HG03520 (cell line): ENCODE measurements at regions not wholly inside any gene's neighbourhood (a gene's known extent, or its start where the extent isn't known, plus 50 kb on each side); places are given as distances from the start of the nearest gene placed in this dataset.

Experiments
- ATAC-seq: cut with Tn5 transposase; IDR thresholded peaks from one replicate; pipeline ENCODE4 v1.9.1; 2021; ENCODE audit warnings: mild to moderate bottlenecking, moderate library complexity; ENCODE audit not compliant: unreplicated experiment

DNA sequence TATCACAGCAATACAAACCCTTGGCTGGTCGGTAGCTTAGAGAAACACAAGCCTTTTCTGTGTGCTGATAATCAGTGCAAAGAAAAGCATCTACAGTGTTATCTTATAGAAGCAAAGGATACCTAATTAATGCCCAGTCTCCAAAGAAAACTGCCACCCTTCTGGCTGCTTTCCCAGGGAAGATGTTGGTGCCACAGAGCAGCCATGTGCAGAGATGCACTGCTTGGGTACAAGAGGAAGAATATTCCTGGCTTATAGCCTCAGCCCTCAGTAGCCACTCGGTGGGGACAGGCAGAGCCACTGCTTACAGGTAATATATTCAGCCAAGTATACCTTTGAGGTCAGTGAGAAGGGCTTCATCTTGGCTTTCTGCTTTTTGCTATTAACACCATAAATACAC is 185.3 kb downstream of the PCSK1 start:
- no peak for ATAC-seq

DNA sequence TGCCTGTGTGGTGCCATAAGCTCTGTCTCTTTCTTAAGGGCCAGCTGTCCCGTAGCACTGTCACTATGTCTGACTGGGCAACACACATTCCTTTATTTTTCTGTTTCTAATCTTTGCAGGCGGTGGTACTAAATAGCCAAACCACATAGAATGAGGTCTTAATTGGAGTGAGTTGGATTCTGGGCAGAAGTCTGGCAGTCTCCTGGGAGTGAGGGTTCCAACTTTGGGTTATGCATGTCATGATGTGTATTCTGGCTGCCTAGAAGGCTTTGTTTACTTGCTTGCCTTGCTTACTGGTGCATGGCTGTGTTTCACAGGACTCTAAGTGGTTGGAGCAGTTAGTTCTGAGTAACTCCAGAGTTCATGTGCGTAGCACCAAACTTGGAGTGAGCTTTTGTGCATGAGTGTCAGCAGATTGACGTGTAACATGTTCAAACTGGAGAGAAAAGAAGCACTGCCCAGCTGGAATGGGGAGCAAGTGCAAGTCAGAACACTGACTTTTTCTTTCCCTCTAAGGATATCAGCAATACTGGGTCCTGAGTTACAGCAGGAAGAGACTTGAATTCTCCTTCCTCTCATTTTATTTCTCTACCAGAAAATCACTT is 185.8 kb downstream of the PCSK1 start:
- ATAC-seq: no peak

DNA sequence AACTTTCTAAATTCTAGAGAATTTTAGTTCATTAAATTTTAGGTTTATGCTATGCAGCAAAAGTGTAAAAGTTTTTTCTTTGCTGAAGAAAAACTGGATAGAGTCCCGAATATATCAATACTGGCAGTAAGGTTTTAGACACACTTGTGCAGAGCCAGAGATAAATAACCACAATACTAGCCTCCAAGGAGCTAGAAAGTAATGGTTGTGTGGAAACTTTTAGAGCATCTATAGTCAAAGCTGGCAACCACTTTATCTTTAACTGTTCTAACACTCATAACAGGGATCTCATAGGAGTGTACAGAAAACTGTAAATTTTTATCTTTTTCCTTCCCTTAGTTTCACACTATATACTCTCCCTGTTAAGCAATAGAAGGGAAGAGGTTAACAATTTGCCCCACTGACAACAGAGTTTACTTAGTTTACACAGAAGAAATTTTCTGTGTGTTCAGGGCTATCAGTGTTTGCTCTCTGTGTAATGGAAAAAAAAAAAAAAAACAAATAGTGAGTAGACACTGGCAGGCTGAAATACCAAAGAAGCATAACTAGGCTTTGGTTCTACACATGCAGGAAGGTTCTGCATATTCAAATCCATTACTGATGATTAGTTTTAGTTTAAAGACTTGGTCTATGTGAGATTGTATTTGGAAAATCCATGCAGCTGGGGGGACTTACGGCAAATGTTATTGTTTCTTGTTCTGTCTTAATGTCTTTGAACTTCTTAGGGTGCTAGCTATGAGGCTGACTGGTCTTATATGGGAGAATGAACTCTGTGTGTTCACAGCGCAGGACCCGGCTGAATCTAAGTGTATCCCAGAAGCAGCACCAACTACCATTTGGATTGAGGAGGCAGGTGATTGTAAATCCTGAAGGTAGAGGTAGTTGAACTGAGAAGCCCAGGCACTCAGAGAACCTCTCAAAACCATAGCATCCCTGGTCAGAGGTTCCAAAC is 187.6 kb downstream of the PCSK1 start:
- ATAC-seq: no peak

DNA sequence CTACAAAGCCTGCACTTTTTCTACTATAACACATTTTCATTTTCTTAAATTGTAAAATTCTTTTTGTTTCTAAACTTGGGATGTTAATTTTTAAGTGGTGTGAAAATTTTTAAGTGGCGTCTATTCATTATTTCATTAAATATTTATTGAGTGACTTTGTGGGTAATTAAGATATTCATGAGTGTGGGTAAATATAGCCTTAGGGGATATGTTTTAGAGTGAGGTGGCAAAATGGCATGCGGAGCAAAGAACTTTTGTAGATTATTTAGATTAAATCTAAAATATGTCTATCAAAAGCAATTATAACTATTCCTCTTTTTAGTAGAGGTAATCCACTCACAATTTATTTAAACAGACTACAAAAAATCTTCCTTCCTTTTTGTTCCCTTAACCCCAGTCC is 188.4 kb downstream of the PCSK1 start:
- ATAC-seq: no peak

DNA sequence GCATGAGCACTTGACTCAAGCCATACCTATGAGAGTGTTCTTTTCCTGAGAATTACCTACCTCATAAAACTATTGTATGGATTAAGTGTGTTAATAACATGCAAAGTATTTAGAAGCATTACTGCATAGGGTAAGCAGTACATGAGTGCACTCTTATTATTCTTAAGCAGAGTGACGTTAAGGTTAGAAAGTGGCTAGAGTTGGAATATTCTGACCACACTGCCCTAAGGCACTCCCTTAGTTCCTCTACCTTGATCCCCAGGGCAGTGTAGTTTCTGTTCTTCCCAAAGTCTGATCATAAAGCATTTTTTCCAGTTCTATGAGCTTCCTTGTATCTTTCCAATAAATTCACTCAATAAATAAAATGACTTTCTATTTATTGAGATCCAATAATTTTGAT is 189.2 kb downstream of the PCSK1 start:
- ATAC-seq: no peak

DNA sequence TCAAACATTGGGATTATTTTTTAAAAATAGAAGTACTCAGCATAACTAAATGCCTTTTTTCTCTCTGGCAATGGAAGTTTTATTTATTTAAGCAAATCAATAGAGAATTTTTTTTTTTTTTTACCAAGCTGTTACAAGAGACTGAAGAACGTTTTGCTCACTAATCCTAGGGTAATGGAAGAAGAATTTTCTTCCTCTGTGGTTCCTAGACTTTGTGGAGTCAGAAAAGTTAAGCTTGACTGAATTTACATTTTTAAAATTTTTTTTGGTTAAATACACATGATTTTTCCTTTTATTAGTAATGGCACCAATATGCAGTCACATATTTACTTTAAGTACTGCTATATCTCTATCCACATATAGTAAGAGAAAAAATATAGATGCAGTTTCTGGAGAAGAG is 189.8 kb downstream of the PCSK1 start:
- no peak for ATAC-seq

DNA sequence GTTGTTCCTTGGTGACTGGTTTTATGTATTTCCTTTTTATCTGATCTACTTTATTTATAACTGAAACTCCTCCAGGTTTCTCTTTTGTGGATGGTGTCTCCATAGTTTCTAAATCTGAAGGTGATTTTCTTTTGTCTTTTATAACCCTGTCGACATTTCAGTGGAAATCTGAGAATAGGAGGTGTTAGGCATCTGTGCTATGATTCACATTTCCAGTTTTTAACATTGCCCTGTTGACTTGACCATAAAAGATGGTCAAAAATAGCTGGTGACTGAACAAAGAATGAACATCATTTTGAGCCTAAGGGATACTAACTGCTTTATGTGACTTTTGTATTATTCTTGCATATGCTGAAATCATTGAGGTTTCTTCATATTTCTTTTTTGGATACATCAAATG is 190.5 kb downstream of the PCSK1 start:
- ATAC-seq: no peak

DNA sequence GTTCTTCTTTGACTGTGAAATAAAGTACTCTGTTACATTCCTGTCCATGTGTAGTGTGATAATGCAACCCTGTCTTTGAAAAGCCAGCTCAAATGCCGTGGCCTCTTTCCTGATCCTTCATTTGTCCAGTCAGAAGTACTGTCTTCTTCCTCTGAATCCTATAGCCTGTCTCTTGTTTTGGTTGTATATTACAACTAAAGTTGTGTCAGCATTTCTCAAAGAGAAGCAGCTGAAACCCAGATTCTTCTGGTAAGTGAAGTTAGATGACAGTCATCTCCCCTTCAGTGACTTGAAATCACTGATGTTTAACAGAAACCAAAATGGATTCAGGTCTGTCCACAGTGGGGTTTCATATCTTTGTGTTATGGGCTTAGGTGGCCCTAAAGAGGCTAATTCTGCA is 196.2 kb downstream of the PCSK1 start:
- ATAC-seq: no peak

DNA sequence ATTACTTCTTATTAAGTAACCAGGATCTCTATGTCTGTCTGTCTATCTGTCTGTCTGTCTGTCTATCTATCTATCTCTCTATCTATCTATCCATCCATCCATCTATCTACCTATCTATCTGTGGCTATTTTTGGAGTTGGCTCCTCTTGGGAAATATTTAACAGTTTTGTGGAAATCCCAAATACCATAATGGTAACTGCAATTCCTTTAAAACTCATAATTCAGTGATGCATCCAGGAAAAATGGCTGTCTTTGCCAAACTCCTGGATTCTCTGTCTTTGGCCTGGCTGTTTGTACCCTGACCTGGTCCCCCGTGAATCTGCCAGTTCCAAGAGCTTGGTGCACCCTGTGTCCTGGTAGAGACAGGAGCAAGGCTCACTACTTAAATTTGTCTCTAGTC is 197.0 kb downstream of the PCSK1 start:
- ATAC-seq: no peak

DNA sequence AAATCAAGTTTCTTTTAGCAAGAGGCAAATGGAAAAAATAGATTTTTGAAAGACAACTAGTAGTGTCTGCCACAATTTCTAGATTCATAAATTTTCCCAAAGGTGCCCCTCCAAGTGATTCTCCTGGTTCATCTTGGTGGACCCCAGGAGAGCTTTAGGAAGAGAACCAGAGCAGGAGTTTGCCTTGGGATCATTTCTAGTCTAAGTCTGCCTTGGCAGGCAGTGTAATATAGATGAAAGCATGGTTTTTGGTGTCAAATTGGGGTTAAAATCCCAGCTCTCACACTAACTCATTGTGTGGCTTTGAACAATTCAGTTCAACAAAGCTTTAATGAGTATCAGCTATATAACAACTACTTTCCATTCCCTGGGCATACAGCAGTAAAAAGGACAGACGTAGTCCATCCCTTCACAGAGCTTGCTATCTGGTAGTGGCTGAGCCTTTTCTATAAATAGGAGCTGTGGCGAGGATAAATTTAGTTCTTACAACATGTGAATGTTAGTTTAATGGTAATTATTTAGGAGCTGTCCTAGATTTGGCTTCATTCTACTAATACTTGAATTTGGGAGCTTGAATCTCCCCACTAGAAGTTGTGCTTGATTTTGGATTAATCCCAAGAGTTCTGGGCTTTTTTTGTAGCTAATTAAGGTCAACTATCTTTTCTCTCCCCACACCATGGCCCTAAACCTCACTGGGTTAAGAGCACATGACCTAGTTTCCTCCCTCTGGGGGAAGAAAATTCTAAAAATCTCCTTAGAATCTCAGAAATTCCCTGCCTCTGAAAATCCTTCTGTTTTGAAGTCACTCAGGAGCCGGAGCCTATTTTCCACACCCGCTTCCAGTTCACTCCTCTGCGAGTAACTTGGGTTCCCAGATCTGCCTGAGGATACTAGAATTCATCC is 197.8 kb downstream of the PCSK1 start:
- no peak for ATAC-seq

DNA sequence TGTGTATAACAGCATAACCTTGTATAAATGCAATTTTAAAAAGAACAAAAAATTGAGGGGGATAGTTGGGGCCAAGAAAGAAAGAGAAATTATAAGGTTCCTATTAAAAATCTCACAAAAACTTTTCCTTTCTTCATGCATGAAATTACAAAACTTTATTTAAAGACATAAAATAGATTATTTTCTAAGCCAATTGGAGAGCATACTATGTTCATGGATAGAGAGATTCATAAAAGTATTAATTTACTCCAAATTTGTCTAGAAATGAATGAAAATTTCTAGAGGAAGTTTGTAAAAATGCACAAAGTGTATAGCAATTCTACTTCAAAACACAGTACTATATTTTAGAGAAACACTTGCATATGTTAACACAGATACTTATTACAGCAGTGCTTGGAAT is 200.4 kb downstream of the PCSK1 start:
- ATAC-seq: no peak

DNA sequence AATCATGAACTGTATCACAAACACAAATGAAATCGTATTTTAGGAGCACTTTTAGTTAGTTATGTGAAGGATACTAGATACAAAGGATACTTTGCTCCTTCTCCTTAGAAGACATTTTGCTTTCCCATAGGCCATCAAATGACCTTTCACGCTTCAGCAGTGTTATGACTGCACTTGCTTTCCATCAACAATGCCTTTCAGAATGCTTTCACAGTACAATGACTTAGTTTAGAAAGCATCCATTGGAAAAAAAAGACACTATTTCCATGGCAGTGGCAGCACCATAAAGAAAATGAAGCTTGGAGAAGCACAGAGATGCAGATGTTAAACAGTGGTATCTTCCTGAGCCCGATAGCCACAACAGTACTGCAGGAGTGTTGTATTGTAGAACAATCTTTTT is 203.9 kb downstream of the PCSK1 start:
- no peak for ATAC-seq

DNA sequence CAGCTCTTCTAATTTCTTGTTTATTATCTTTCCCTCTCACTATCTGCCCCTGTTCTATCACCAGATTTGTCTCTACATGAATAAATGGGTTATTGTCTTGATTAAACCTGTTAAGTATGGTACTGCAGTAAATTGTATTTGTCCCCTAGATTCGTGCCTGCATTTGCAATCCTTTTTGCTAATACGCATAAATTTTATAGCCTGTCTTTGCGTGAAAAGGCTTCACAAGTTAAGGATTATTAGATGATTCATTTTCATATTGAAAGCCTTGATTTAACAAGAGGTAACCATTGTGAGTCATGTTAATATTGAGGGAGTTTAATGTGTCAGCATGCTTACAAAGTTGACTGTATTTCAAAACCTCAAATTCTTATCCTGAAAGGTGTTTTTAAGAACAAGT is 204.6 kb downstream of the PCSK1 start:
- ATAC-seq: no peak

DNA sequence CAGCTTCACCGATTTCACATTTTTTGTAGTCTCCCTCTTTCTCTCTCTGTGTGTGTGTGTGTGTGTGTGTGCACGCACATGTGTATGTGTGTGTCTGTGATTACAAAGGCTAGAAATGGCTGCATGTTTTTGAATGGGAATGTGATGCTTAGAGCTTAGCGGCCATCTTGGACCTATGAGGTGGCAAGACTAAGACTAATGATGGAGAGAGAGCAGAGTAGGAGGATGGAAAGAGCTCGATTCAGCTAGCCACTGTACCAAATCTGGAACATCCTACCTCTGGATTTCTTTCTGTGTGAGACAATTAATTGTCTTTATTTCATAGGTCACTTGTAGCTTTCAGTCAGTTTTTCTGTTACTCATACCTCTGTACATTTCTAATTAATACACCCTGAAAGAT is 205.1 kb downstream of the PCSK1 start:
- ATAC-seq: no peak

DNA sequence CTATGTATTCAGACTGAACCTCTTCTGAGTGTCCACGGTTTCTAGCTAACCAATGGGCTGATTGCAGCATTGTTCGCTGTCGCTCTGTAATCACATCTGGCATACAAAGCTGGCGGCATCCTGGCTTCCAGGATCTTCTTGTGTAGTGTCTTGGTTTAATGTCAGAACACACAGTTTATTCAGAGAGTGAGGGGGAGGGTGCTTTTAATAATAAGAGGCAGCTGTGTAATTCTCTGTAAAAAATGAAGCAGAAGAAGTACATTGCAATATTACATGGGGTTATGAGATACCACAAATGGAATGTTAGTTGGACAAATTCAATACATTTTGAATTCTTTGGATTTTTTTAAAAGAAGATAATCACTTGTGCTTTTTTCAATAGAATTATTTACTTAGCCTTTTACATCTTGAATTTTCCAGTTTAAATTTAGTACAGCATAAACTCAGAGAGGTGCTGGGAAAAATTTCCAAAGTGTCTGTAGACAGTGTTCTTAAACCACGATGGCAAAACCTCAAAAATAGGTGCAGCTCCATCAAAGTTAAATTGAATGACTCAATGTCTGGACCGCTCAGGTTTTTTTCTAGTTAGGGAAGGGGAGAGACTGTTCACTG is 206.0 kb downstream of the PCSK1 start:
- ATAC-seq: no peak

DNA sequence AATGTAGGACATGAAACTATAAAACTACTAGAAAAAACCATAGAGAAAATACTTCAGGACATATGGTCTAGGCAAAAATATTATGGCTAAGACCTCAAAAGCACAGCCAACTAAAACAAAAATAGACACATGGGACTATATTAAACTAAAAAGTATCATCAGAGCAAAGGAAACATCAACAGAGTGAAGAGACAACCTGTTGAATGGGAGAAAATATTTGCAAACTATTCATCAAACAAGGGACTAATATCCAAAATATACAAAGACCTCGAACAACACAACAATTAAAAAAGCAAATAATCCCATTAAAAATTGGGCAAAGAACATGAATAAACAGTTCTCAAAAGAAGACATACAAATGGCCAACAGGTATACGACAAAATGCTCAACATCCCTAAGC is 210.9 kb downstream of the PCSK1 start:
- no peak for ATAC-seq

DNA sequence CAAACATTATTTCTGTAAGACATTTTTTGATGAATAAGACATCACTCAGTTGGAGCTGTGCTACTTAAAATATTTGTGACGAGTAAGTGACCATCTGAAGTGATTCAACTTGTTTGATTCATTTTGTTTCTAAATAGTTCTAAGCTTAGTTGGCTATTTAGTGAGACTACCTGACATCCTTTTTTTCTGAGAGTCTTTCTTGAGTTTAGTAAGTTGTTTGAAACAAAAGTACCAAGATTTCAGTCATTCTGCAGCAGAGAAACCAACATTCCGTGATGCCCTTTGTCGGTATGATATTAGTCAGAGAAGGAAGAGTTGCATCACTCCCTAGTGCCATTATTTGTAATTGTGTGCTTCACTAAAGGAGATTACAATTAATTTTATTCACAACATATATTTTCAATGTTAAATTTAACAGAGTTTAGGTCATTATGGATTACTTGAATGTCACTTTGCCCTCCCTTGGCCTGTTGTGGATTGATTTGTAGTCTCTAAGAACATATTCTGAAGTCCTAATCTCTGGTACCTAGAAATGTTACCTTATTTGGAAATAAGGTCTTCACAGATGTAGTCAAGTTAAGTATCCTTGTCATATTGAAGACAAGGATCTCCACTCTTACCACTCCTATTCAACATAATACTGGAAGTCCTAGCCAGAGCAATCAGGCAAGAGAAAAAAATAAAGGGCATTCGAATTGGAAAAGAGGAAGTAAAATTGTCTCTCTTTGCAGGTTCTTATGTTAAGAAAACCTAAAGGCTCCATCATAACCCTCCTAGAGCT is 212.2 kb downstream of the PCSK1 start:
- ATAC-seq: peak; percentile 78

DNA sequence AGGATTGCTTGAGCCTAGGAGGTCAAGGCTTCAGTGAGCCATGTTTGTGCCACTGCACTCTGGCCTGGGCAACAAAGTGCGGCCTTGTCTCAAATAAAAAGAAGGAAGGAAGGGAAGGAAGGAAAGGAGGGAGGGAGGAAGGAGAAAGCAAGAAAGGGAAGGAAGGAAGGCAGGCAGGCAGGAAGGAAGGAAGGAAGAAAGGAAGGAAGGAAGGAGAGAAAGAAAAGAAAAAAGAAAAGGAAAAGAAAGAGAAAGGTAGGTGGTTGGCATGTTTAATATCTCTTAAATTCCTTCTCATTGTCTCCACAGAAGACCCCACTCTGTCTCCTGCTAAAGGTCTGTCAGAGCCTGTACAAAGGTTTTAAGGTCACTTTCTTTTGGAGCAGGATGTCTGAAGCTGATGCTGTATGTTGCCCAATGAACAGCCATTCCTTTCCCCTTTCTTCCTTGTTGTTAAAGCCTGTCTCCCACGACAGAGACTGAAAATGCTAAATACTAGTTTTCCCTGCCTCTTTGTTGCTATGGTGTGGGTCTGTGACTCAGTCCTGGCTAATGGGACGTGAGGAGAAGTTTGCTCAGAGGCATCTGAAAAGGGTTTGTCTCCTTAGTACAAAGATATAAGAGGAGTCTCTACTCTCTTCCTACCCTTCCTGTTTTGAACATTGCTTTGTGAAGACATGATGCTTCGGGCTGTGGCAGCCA is 213.3 kb downstream of the PCSK1 start:
- ATAC-seq: no peak

DNA sequence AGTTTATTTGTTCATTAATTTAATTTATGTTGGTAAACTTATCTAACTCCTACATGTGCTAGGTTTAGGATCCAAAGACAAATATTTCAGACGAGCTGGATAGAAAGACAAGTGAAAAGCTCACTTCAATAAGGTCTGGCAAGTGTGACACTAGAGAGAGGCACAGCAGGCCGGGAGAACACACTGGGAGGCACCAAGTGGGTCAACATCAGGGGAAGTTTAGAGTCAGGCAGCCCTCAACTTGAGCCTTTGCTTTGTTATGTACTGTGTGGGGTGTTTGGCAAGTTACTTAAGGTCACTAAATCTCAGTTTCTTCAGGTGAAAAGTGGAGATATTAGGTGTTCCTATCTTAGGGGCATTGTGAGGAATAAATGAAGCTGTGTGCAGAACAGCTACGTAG is 214.4 kb downstream of the PCSK1 start:
- ATAC-seq: no peak
